ENCODE measurements at regions not wholly inside any gene's neighbourhood (a gene's known extent, or its start where the extent isn't known, plus 50 kb on each side); places are given as distances from the start of the nearest gene placed in this dataset.

- TF ChIP-seq CTCF (conservative IDR thresholded peaks at IDR 0.05 in 1 of 2, IDR thresholded peaks at IDR 0.05 in 1 of 2; ENCODE audit: extremely low read depth in 1 of 2, insufficient read depth in 1 of 2, low read depth in 1 of 2, low read length in 2 of 2): no peak
- TF ChIP-seq EZH2 (IDR thresholded peaks at IDR 0.05; ENCODE audit: borderline replicate concordance, low read length): no peak
These were observed 49.9 kb upstream of the SERP2 start for GRCh38 chr13:44323754-44324153.

Data from mammary epithelial cell (primary cell).